Hippocampal formation (tissue), 2 donors: ENCODE measurements at regions not wholly inside any gene's neighbourhood (a gene's known extent, or its start where the extent isn't known, plus 50 kb on each side); places are given as distances from the start of the nearest gene placed in this dataset.
A peak's percentile ranks its signal among the peaks of the same experiment; 100 is the strongest.

Source experiments
- DNase-seq, 2 donors: peaks; one replicate each; lab custom pipeline; 2025; lab: John Stamatoyannopoulos, UW

- DNase-seq, result no peak
These were observed 99.8 kb upstream of the PMFBP1 start for GRCh38 chr16:72271699-72272240.

GRCh38 chr16:72270531-72270930 lies 98.6 kb upstream of the PMFBP1 start:
- no peak for DNase-seq

GRCh38 chr16:72266836-72267235 lies 94.9 kb upstream of the PMFBP1 start:
- DNase-seq, result no peak

- no peak for DNase-seq
These were observed 92.8 kb upstream of the PMFBP1 start for GRCh38 chr16:72264771-72265170.

GRCh38 chr16:72262711-72263110 lies 90.8 kb upstream of the PMFBP1 start:
- DNase-seq, result no peak

GRCh38 chr16:72261127-72261526 lies 89.2 kb upstream of the PMFBP1 start:
- DNase-seq, result no peak

- DNase-seq, result no peak
These were observed 84.6 kb upstream of the PMFBP1 start for GRCh38 chr16:72256398-72257066.

GRCh38 chr16:72255786-72256185 lies 83.8 kb upstream of the PMFBP1 start:
- DNase-seq, result no peak

GRCh38 chr16:72247821-72248253 lies 75.9 kb upstream of the PMFBP1 start:
- DNase-seq, result no peak

- DNase-seq, result no peak
These were observed 74.5 kb upstream of the PMFBP1 start for GRCh38 chr16:72246423-72246822.

GRCh38 chr16:72244853-72245252 lies 72.9 kb upstream of the PMFBP1 start:
- no peak for DNase-seq

- DNase-seq, result no peak
These were observed 71.7 kb upstream of the PMFBP1 start for GRCh38 chr16:72243621-72244020.

GRCh38 chr16:72242757-72243156 lies 70.8 kb upstream of the PMFBP1 start:
- no peak for DNase-seq

GRCh38 chr16:72241930-72242329 lies 70.0 kb upstream of the PMFBP1 start:
- DNase-seq, result peak; percentile 8 to 72

GRCh38 chr16:72241008-72241407 lies 69.1 kb upstream of the PMFBP1 start:
- DNase-seq, result no peak

- no peak for DNase-seq
These were observed 68.5 kb upstream of the PMFBP1 start for GRCh38 chr16:72240466-72240865.

GRCh38 chr16:72236866-72237265 lies 64.9 kb upstream of the PMFBP1 start:
- no peak for DNase-seq

- DNase-seq, result no peak
These were observed 62.4 kb upstream of the PMFBP1 start for GRCh38 chr16:72234387-72234786.

GRCh38 chr16:72228014-72228413 lies 56.1 kb upstream of the PMFBP1 start:
- DNase-seq, result no peak

GRCh38 chr16:72226136-72226535 lies 54.2 kb upstream of the PMFBP1 start:
- no peak for DNase-seq

- no peak for DNase-seq
These were observed 52.4 kb upstream of the PMFBP1 start for GRCh38 chr16:72224260-72224768.

GRCh38 chr16:72222503-72222902 lies 50.5 kb upstream of the PMFBP1 start:
- DNase-seq, result no peak
